Hindlimb muscle (tissue), 1 donor: ENCODE measurements at regions not wholly inside any gene's neighbourhood (a gene's known extent, or its start where the extent isn't known, plus 50 kb on each side); places are given as distances from the start of the nearest gene placed in this dataset.

Experiments
- DNase-seq: peaks from one replicate; pipeline ENCODE4 v3.0.0-alpha.2; 2013

DNA sequence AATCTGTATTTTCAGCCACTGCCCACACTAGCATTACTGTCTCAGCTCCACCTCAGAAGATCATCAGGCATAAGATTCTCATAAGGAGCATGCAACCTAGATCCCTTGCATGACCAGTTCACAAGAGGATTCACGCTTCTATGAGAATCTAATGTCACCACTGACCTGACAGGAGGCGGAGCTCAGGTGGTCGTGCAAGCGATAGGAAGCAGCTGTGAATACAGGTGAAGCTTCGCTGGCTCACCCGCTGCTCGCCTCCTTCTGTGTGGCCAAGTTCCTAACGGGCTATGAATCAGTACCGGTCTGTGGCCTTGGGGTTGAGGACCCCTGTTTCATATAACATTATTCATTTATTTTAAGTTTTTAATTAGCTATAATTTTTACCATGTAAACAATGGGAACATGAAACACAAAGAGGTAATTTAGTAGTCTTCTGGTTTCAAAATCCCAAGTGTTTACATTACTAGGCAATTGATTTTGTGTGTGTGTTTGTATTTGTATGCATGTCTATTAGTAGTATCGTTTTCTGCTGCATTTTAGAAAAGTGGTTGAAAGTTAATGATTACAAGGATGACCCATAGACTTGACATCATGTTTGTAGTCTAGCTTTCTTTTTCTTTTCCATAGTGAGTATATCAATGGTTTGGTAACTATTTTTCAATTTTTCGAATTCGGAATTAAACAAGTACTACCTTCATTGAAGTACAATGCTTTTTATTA lies 159.4 kb downstream of the TENT4A start:
- no peak for DNase-seq

DNA sequence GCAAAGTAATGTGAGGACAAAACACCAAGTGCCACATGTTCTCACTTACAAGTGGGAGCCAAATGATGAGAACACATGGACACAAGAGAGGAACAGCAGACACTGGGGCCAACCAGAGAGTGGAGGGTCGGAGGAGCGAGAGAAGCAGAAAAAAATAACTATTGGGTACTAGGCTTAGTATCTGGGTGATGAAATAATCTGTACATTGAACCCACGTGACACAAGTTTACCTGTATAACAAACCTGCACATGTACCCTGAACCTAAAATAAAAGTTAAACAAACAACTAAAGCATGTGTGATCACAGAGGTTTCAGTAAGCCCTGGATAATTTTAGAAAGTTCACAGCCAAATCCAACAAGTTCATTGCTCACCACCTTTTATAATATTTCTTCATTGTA lies 160.1 kb downstream of the TENT4A start:
- no peak for DNase-seq

DNA sequence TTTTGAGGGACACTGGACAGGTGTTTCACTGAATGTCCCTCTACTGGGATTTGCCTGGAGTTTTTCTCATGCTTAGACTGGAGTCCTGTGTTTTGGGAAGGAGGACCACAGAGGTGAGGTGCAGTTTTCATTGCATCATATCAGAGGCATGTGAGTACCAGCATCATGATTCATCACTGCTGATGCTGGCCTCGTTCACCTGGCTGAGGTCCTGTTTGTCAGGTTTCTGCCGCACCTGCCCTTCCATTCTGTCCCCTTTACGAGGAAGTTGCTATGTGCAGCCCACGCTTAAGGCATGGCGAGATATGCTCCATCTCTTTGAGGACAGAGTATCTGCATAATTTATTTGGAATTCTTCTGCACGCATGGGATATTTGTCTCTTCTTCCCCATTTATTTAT lies 162.1 kb downstream of the TENT4A start:
- DNase-seq: no peak

DNA sequence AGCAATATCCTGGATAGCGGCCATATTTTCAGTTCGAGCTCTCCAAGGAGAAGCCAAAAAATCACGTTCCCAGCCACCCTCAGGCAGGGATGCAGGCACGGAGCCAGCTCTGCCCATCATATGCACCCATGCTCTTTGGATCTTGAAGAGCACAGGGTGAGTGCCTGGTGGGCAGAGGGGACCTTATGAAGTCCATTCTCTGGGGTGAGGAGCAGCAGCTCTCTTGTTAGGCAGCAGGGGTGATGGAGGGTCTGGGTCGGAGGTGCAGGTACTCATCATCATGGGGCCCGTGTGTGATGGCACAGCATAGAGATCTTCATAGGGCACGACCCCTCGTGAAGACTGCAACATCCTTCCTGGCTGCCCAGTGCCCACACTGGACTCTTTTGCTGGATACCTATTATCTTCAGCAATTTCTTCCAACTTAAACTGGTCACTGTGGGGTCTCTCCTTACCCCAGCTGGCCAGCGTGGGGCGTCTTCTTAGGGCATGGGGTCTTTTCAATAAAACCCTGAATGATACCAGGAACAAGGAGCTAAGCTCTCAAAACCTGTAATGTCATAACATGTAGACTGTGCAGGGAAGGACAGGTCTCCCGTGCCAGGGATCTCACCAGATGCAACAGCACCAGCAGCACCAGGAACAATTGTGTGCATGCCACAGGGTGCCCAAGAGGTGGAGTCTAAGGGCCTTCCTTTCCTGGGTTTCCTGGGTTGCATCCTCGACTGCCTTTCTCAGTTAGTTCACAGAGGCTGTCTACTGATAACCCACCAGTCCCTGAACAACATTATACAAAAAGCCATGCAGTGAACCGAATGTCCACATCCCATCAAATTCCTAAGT lies 165.0 kb downstream of the TENT4A start:
- DNase-seq: no peak

DNA sequence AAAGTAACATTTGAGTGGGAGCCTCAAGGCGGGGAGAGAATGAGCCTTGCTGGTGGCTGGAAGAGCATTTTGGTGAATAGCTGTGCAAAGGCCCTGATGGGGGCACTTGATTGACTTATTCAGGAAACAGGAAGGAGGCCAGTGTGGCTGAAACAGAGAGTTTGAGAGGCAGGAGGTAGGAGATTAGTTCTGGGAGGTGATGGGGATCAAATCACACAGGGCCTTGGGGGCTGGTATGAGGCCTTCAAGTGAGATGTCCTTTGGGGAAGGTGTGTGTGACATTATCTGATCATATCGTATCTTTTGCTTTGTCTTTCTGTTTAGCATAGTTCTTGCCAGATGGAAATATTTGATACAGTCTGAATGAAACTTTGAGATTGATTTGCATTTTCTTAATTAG lies 172.3 kb downstream of the TENT4A start:
- no peak for DNase-seq

DNA sequence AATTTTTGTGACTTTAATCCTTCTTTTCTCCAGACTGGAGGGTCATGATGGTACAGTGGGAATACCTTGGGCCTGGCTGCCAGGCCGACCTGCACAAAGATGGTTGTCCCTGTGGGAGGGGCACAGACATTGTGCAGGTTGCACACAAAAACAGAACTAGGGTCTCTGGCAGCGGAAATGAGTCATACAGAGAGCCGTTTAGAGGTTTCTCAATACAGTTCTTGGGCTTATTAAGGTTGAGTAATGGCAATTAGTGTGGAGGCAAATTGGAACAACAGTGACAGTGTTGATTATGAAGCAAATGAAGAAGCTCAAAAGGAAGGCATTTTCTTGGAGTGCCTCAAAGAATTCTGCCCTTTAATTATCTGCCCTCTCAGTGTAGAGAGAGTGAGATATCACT lies 173.6 kb downstream of the TENT4A start:
- DNase-seq: no peak

DNA sequence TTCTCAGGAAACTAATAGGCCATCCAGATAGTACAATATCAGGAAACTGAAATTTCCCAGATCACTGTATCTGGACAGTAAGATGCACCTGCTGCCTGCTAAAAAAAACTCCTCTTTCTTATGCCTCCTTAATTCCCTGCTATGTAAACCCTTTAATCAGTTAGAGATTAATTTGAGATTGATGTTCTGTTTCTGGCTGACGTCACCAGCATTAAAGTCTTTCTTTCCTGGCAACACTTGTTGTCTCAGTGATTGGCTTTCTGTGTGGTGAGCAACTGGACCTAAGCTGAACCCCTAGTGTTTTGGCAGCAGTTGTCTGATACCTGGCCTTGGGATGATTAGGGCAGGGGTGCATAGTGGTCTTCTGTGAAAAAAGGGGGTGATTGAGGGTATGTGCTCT lies 175.8 kb downstream of the TENT4A start:
- no peak for DNase-seq

DNA sequence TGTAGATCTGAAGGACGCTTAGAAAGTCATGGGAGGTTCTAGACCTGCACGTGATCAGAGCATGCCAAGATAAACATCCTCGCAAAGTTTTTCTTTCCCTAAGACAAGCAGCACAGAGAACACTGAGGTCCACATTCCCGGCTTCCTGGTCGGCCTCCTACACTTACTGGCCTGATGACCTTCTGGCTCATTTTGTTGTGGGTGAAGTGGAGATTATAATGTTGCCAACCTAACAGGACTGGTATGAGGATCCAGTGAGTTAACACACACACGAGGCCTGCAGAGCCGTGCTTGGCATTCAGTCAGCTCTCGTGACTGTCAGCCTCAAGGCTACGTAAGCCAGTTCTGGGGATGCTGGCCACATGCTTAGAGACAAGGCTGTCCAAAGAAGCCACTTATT lies 186.0 kb downstream of the TENT4A start:
- no peak for DNase-seq

DNA sequence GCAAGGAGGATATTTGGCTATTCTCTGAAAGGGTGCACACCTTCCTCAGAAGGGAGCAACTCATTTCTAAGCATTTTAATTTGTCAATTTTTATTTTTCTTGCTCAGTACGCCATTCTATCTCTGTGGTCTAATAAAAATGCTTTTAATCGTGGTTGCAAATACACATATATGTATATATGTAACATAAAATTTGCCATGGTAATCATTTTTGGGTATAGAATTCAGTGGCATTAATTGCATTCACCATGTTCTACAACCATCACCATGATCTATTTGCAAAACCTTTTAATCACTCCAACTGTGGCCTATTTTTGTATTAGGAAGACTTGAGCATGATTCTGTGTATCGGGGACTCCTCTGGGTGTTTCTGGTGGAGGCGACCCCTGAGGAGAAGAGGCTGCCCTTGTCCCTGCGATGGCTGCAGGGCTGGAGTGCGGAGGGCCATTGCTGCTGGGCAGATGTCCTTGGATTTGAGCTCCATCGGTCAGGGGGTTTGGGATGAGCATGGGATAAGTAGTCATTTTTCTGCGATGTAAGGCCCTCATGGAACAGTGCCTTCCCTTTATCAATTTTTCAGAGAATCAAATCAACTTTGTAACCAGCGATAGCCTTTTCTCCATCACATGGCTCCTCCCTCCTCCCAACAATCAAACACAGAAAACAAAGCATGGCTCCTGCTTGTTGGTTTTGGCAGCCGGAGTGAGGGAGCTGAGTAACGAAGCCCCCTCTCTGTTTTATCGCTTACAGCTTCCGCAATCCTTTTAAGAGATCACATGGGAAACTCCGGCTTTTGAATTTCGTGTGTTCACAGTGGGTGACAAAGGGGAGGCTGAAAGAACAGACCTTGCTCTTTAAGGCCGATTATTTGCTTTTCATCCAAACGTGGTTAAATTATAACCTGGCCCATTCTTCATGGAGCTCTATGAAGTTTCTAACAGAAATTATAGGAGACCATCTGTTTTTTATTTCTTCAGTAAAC lies 187.3 kb downstream of the TENT4A start:
- DNase-seq: no peak

DNA sequence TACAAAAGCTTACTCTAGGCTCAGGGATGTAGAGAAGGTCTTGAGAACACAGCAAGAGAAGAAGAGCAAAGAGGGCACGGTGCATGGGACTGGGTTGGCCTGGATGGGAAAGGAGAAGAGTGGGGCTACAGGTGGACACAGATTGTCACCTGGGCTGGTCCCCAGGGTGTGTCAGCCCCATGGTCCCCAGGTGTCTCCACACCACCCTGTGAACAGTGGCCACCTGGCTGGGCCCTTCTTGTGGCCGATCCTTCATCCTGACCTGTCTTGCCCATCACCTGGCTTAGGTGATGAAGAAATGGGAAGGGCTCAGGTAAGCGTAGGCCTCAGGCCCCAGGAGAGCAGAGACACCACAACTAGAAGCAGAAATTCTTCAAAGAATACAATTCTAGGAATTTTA lies 188.9 kb downstream of the TENT4A start:
- DNase-seq: no peak

DNA sequence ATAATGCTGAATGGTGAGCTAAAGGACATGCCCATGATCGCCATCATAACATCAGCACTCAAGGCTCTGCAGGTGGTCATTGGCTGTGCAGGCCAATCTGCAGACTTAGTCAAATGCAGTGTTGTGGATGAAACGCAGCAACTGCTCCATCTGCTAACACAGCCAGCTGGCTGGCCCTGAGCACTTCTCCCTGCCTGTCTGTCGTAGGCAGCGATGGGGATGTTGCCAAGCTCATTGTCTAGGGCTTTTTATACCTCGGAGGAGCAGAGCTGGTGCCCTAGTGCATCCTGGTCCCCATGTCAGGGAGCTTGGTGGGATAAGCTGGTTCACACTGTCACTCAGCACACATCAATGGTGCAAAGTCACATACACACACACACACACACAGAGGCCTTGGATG lies 189.4 kb downstream of the TENT4A start:
- DNase-seq: no peak

DNA sequence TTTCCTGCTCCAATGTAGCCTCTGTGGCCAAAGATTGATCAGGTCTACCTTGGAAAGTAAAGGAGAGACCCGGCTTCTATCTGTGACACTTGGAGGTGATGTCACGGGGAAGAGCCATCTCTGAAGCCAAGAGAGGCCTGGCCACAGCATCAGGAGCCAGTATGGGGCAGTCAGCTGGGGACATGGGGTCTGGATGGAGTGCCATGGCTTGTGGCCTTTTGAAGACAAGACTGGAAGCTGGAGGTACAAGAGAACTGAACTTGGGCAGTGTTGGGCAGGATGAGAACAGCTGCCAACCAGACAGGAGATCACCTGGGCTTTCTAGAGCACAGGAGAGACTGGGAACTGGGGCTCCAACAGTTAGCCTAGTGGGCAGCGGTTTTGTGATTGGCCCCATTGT lies 190.7 kb downstream of the TENT4A start:
- DNase-seq: no peak

DNA sequence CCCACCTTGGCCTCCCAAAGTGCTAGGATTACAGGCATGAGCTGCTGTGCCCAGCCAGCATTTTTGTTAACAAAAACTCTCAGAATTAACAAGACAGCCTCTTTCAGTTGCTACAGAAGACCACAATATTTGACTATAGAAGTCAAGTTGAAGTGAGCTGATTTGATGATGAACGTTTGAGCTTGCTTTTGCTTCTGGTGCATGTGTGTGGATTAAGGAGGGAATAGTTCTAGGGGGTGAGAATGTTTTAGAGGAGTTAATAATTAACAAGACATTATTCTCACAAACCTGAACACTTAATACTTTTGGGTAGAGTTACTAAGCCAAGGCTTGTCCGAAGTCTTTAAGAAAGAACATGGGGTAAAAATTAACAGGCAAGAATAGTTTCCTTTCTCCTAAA lies 191.6 kb downstream of the TENT4A start:
- DNase-seq: no peak

DNA sequence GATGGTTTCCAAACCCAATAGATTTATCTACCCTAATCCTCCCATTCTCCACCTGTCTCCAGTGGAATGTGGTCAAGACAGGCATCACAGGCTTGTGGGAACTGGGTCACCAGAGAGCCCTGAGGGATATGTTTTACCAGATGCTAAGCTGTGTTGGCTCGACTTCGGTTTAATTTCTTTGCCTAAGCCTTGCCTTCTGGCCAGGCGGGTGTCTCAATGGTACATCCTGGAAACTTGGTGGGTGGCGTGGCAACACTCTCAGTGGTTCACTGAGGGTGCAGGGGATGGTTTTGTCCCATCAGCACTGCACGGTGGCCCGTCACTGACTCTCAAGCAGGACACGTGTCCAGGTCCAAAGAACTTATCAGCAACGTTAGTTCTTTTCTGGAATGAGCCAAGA lies 192.2 kb downstream of the TENT4A start:
- no peak for DNase-seq

DNA sequence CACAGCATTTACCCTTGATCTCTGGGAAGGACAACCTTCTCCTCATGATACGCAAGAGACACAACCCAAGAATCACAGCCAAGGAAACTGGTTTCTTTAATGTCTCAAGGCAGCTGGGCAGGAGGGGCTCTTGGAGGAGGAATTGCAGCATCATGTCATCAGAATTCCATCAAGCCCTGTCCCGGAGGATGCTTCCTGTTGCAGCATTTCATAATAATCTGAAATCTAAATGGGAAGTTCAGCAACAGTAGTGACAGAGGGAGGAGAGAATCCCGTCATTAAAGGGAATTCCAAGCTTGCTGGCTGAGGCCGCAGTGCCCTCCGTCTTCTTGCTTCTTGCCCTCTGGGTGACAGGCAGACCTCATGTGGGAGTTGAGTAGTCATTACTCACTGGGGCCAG lies 192.7 kb downstream of the TENT4A start:
- peak; percentile 4 for DNase-seq

DNA sequence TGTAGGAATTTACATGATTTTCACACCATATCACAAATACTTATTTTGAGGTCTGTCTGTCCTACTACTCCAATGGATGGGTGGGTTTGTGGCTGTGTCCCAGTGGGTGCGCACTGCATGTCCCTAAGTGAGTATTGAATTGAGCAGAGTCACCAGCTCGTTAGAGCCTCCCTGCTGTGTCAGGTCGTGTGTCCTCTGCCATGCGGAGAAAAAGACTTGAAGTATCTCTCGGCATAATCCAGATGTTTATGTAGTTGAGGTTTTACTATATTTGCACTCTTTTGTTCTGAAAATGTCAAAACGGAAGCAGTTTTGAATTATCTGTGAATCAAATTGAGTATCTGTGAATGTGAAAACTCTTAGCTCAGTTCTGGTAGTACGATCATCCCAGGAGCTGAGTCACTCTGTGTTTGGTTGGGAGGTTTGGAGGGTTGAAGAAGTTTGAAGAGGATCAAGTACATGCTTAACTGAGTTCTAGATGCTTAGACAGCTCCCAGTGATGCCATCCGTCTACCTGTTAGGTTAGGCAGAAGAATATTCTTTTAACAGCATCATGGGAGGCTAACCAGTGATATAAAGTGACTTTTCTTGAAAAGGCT lies 194.2 kb downstream of the TENT4A start:
- no peak for DNase-seq

DNA sequence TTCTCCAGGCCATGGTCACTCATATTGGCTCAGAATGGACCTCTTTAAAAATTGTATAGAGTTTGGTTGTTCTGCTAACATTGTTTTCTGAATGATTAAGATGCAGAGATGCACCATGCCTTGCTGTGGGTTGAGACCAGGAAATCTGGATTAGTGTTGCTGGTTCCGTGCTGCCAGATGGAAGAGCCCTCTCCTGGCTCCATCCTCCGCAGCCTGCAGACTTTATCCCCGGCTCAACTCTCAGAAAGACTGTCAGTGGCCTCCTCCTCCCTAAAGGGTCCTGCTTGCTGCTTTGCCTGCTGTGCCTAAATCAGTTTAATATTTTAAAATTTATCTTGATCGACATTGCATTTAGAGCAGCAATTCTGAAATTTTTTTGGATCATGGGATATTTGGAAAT lies 196.7 kb downstream of the TENT4A start:
- DNase-seq: no peak

DNA sequence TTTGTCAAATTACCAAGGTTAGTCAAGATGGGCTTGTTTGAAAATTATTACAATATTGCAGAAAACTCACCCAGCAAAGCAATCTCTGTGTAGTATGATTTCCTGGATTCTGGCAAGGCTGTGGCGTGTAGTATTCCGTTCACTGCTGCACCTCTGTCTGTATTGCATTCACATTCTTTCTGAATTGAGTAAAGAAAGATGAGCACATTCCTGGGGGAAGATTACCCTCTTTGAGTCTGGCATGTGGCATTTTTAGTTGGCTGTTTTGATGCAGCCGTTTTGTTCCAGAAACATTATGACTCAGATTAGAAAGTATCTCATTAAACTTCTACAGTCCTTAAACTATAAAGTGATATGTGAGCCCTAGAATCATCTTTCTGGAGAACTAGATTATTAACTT lies 197.7 kb downstream of the TENT4A start:
- DNase-seq: no peak

DNA sequence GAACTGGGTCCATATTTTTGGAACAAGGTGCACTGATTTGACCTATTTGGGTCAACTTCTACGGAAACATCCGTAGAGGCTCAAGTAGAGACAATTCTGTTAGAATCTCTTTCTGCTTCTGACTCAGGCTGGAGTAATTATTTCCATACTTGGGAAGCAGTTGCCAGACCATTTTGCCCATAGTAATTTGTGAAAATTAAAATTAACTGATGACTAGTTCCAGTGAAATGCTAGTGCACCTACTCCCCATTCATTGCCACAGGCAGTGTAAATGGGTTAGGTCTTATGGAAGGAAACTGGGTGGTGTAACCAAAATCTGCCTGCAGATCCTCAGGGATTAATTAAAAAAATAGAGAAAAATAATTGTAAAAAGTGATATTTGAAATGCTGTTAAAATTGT lies 201.1 kb downstream of the TENT4A start:
- no peak for DNase-seq

DNA sequence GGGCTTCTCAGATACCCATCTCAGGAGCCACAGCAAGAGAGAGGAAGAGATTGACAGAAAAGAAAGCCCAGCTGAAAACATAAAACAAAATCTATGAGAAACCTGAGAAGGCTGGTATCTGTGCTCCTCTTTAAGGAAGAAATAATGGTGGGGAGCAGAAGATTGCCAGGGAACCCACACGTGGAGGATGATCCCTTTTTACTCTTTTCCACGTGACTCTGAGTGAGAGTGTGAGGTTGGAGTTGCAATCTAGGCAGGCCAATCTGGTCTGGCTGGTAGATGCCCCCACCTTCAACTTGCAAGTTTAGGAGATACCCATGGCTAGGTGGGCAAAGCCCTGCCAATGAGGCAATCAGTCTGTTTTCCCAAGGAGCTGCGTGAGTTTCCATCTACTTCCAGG lies 202.3 kb downstream of the TENT4A start:
- no peak for DNase-seq

DNA sequence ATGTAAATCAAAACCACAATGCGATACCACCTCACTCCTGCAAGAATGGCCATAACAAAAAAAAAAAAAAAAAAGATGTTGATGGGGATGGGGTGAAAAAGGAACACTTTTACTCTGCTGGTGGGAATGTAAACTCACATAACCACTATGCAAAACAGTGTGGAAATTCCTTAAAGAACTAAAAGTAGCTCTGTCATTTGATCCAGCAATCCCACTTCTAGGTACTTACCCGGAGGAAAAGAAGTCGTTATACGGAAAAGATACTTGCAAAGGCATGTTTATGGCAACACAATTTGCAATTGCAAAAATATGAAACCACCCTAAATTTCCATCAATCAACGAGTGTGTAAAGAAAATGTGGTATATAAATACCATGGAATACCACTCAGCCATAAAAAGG lies 205.0 kb downstream of the TENT4A start:
- DNase-seq: no peak

DNA sequence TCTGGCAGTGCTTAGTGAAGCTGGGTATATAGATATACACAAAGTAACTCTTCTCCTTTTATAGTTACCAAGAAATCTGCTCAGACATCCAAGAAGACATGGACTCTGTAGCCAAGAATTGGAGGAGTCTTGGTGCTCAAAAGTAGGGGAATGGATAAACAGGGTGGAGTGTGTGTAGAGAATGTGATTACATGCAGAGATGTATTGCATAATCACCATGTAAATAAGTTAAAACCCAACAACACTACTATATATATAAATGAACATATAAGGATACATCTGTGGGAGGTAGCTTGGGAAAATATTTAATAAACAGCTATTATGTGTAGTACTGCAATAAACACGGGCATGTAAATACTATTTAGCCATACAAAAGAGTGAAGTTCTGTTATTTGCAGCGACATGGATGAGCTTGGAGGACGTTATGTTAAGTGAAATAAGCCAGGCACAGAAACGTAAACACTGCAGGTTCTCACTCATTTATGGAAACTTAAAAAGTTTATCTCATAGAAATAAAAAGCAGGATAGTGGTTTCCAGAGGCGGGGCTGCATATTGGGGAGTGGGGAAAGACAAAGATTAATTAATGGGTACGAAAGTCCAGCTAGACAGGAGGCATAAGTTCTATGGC lies 207.5 kb downstream of the TENT4A start:
- DNase-seq: no peak
